ENCODE measurements at regions not wholly inside any gene's neighbourhood (a gene's known extent, or its start where the extent isn't known, plus 50 kb on each side); places are given as distances from the start of the nearest gene placed in this dataset.

GRCh38 chr1:232398823-232399222, 231.1 kb downstream of the SIPA1L2 start:
- Histone ChIP-seq H3K56ac (ENCODE audit: insufficient read length, low read depth, low read length) (no peak overlapping the region), H4K20me1 (ENCODE audit: control insufficient read depth, insufficient read depth, insufficient read length) (no peaks in the 10 kb centered on the region), H2BK15ac (ENCODE audit: low read depth, low read length) (no peak overlapping the region), H3T11ph (ENCODE audit: low read length) (no peak overlapping the region), H2BK12ac (ENCODE audit: insufficient read length, low read depth, low read length) (no peak overlapping the region), H3K14ac (ENCODE audit: insufficient read depth, low read length) (no peak overlapping the region), H3K23me2 (ENCODE audit: insufficient read length, low read depth, low read length, poor library complexity, severe bottlenecking) (no peaks in the 10 kb centered on the region), H3K9ac (ENCODE audit: extremely low read depth, insufficient read length, low read length) (no peak overlapping the region), H2BK20ac (ENCODE audit: low read depth, low read length, poor library complexity, severe bottlenecking) (no peak overlapping the region), H3K79me2 (ENCODE audit: insufficient read depth, low read length) (no peaks in the 10 kb centered on the region), H4K5ac (ENCODE audit: insufficient read length, low read depth, low read length) (no peak overlapping the region), H4K8ac (replicated peaks; ENCODE audit: insufficient read length, low read depth, low read length) (no peak overlapping the region), H3K9me3 (ENCODE audit: control insufficient read depth, low read depth, low read length) (no peaks in the 10 kb centered on the region), H3K4me2 (ENCODE audit: insufficient read depth, insufficient read length, low read length) (no peak overlapping the region), H3K4ac (ENCODE audit: low read depth, low read length) (no peak overlapping the region), H3K27ac (ENCODE audit: insufficient read length, low read depth, low read length) (no peak overlapping the region), H2BK5ac (ENCODE audit: insufficient read length, low read length) (no peak overlapping the region), H3K4me1 (ENCODE audit: insufficient read depth, low read length) (peaks cover 2% of the 10 kb centered on the region; the same call in 1 of the 2 replicates), H4K91ac (ENCODE audit: insufficient read length, low read depth, low read length) (no peak overlapping the region), H3K79me1 (ENCODE audit: insufficient read depth, low read depth, low read length, poor library complexity, severe bottlenecking) (no peaks in the 10 kb centered on the region), H2AFZ (ENCODE audit: low read length) (no peak overlapping the region), H2AK5ac (ENCODE audit: insufficient read length, low read length) (no peak overlapping the region), H3K27me3 (ENCODE audit: insufficient read depth, low read length) (no peaks in the 10 kb centered on the region), H3K23ac (ENCODE audit: insufficient read length, low read depth, low read length) (no peak overlapping the region), H2BK120ac (ENCODE audit: low read depth, low read length, poor library complexity, severe bottlenecking) (no peak overlapping the region), H3K18ac (ENCODE audit: insufficient read length, low read depth, low read length) (no peak overlapping the region)
- no peak for TF ChIP-seq CTCF (conservative IDR thresholded peaks at IDR 0.05)
- WGBS (ENCODE audit: extremely low coverage, insufficient read length, low lambda C conversion rate) = no CpG with 5 or more reads among the region's 12 CpGs
- Mint-ChIP-seq H3K36me3 (ENCODE audit: insufficient read depth in 1 of 3, low read depth in 3 of 3) (peaks cover 4 to 20% (median 5%) of the 10 kb centered on the region in 3 experiments; a peak in 5 of 7 replicates), H3K27ac (no peak overlapping the region; a peak in 1 of 7 replicates), H3K4me3 (no peak overlapping the region), H3K4me1 (peaks cover 6 to 8% of the 10 kb centered on the region in 2 experiments), H3K27me3 (ENCODE audit: low read depth) (no peaks in the 10 kb centered on the region; the same call in 1 of the 2 replicates), H3K9me3 (no peaks in the 10 kb centered on the region)
- peak; percentile 22 for DNase-seq
